ENCODE measurements at regions not wholly inside any gene's neighbourhood (a gene's known extent, or its start where the extent isn't known, plus 50 kb on each side); places are given as distances from the start of the nearest gene placed in this dataset.

GRCh38 chr18:44495151-44495550, 185.5 kb upstream of the SETBP1 start:
- H3K27me3 ChIP-seq (ENCODE audit: control insufficient read depth, insufficient read depth, low read length) = no peaks in the 10 kb centered on the region
- H3K27ac ChIP-seq (ENCODE audit: low read depth, low read length) = no peak overlapping the region
- no peaks in the 10 kb centered on the region for H3K9me3 ChIP-seq (ENCODE audit: control insufficient read depth, insufficient read depth, low read depth, low read length)
- no peak overlapping the region for H3K4me3 ChIP-seq (ENCODE audit: low read depth, low read length)
- H3K36me3 ChIP-seq (ENCODE audit: control insufficient read depth, insufficient read depth, low read length) = no peaks in the 10 kb centered on the region
- no peak overlapping the region for H3K9ac ChIP-seq (ENCODE audit: low read length)
- H3K4me1 ChIP-seq (ENCODE audit: control insufficient read depth, insufficient read depth, low read length) = no peaks in the 10 kb centered on the region

GRCh38 chr18:44497311-44497710, 183.4 kb upstream of the SETBP1 start:
- Histone ChIP-seq H3K27ac (ENCODE audit: low read depth, low read length) (no peak overlapping the region), H3K27me3 (ENCODE audit: control insufficient read depth, insufficient read depth, low read length) (no peaks in the 10 kb centered on the region), H3K9ac (ENCODE audit: low read length) (no peak overlapping the region), H3K4me1 (ENCODE audit: control insufficient read depth, insufficient read depth, low read length) (no peaks in the 10 kb centered on the region), H3K9me3 (ENCODE audit: control insufficient read depth, insufficient read depth, low read depth, low read length) (no peaks in the 10 kb centered on the region), H3K4me3 (ENCODE audit: low read depth, low read length) (no peak overlapping the region), H3K36me3 (ENCODE audit: control insufficient read depth, insufficient read depth, low read length) (no peaks in the 10 kb centered on the region)

DNA sequence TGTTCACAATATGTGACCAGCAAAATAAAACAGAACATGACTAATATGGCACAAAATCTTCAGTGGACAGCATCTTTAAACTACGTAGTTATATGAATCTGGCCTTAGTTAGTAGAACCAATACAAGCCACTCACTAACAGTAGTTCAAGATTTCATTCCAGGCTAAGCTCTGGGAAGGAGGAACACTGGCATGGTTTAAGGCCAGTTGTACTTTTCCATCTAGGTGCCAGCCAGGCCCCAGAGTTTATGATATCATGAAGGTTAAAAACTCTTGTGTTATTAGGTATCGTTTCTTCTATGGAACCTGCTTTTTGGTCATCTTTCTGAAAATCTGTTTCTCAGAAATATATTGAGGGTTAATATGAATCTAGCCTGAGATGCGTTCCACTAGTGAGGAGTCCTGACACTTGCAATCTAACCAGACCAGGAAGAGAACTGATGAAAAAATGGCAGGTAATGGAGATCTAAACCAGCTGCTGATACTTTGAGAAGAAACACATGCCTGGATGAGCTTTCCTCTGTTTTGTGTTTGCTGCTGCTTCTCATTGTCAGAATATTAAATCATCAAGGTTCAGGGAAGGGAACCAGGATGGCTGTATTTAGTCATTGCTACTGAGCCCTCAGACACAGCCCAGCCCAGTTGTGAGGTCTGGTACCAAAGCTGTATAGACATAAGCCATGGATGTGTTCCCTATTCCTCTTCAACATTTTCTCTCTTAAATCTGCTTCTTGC, 182.8 kb upstream of the SETBP1 start:
- Histone ChIP-seq H3K27me3 (ENCODE audit: control insufficient read depth, insufficient read depth, low read length) (no peaks in the 10 kb centered on the region), H3K9me3 (ENCODE audit: control insufficient read depth, insufficient read depth, low read depth, low read length) (no peaks in the 10 kb centered on the region), H3K27ac (ENCODE audit: low read depth, low read length) (no peak overlapping the region), H3K4me3 (ENCODE audit: low read depth, low read length) (no peak overlapping the region), H3K4me1 (ENCODE audit: control insufficient read depth, insufficient read depth, low read length) (no peaks in the 10 kb centered on the region), H3K36me3 (ENCODE audit: control insufficient read depth, insufficient read depth, low read length) (no peaks in the 10 kb centered on the region), H3K9ac (ENCODE audit: low read length) (no peak overlapping the region)

DNA sequence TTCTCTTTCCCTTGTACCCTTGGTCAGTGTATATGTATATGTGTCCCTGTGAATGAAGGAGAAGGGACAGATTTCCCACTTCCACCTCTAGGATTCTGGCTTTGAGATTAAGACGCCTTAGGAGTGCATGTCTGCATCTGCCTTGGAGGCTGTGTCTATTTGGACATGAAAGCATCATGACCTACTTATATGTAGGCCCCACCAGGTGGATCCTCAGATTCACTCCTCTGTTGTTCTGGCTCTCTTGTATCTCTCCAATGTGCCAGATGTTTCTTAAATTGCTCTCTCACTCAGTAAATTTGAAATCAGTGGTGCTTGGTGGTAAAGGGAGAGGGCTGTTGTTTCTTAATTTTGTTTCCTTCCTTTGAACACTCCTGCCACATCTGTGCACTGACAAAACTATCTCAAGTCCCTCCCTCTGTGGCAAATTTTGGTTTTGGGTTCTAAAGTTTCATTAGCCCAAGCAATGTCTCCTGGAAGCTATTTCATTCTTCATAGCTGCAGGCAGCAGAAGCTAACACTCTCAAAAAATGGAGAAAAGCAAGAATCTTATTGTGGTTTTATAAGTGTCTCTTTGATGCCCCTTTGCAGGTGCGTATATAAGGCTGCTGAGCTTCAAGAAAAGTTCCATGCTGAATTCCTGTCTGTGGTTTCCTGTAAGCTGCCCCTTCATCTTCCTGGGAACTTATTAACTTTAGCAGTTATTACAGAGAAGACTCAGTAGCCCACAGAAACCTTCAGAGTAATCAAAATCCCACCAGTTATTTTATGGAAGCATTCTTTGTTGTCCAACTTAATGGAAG, 179.7 kb upstream of the SETBP1 start:
- no peak overlapping the region for H3K27ac ChIP-seq (ENCODE audit: low read depth, low read length)

GRCh38 chr18:44502221-44502620, 178.5 kb upstream of the SETBP1 start:
- Histone ChIP-seq H3K27me3 (ENCODE audit: control insufficient read depth, insufficient read depth, low read length) (no peaks in the 10 kb centered on the region), H3K4me3 (ENCODE audit: low read depth, low read length) (no peak overlapping the region), H3K9me3 (ENCODE audit: control insufficient read depth, insufficient read depth, low read depth, low read length) (no peaks in the 10 kb centered on the region), H3K27ac (ENCODE audit: low read depth, low read length) (no peak overlapping the region), H3K36me3 (ENCODE audit: control insufficient read depth, insufficient read depth, low read length) (no peaks in the 10 kb centered on the region), H3K9ac (ENCODE audit: low read length) (no peak overlapping the region), H3K4me1 (ENCODE audit: control insufficient read depth, insufficient read depth, low read length) (no peaks in the 10 kb centered on the region)

More for the DNA sequence above, 179.7 kb upstream of the SETBP1 start:
- H3K4me3 ChIP-seq (ENCODE audit: low read depth, low read length) = no peak overlapping the region
- no peaks in the 10 kb centered on the region for H3K36me3 ChIP-seq (ENCODE audit: control insufficient read depth, insufficient read depth, low read length)
- no peaks in the 10 kb centered on the region for H3K27me3 ChIP-seq (ENCODE audit: control insufficient read depth, insufficient read depth, low read length)
- H3K9me3 ChIP-seq (ENCODE audit: control insufficient read depth, insufficient read depth, low read depth, low read length) = no peaks in the 10 kb centered on the region
- no peak overlapping the region for H3K9ac ChIP-seq (ENCODE audit: low read length)
- H3K4me1 ChIP-seq (ENCODE audit: control insufficient read depth, insufficient read depth, low read length) = no peaks in the 10 kb centered on the region

DNA sequence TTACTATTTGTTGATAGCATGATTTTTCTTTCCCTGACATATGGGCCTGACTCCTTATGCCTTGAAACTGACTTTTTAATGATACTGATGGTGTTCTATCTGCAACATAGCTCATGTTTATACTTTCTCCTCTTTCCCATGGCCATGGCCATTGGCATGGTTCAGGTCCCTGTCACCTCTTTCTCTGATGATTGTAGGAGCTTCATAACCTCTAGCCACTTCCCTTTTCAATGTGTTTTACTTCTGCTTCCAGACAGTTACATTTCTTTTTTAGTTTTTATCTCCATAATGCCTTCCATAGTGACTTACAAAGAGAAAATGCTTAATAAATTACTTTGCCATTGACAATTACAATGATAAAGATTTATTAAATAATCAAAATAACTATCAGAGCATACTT, 177.9 kb upstream of the SETBP1 start:
- Histone ChIP-seq H3K4me1 (ENCODE audit: control insufficient read depth, insufficient read depth, low read length) (0 out of 2 replicates have a peak, but pooled peaks cover 2% of the 10 kb centered on the region), H3K9me3 (ENCODE audit: control insufficient read depth, insufficient read depth, low read depth, low read length) (no peaks in the 10 kb centered on the region), H3K27ac (ENCODE audit: low read depth, low read length) (no peak overlapping the region), H3K27me3 (ENCODE audit: control insufficient read depth, insufficient read depth, low read length) (no peaks in the 10 kb centered on the region), H3K36me3 (ENCODE audit: control insufficient read depth, insufficient read depth, low read length) (no peaks in the 10 kb centered on the region), H3K9ac (ENCODE audit: low read length) (no peak overlapping the region), H3K4me3 (ENCODE audit: low read depth, low read length) (no peak overlapping the region)

DNA sequence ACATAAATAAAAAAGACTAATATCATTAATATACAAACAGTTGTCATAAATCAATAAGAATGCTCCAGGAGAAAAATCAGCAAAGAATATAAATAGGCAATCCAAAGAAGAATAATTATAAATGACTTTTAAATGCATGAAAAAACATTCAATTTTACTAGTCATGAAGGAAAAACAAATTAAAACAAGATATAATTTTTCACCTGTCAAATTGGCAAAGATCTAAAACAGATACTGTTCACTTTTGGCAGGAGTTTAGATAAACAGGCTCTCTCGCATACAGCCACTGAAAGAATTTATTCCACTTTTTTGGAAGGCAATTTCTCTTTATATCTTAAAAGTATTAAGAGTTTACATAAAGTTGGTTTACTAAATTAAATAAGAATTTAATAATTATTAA, 176.8 kb upstream of the SETBP1 start:
- Histone ChIP-seq H3K4me3 (ENCODE audit: low read depth, low read length) (no peak overlapping the region), H3K27ac (ENCODE audit: low read depth, low read length) (no peak overlapping the region), H3K9ac (ENCODE audit: low read length) (no peak overlapping the region), H3K36me3 (ENCODE audit: control insufficient read depth, insufficient read depth, low read length) (no peaks in the 10 kb centered on the region), H3K4me1 (ENCODE audit: control insufficient read depth, insufficient read depth, low read length) (0 out of 2 replicates have a peak, but pooled peaks cover 5% of the 10 kb centered on the region), H3K27me3 (ENCODE audit: control insufficient read depth, insufficient read depth, low read length) (no peaks in the 10 kb centered on the region), H3K9me3 (ENCODE audit: control insufficient read depth, insufficient read depth, low read depth, low read length) (no peaks in the 10 kb centered on the region)

- H3K4me1 ChIP-seq (ENCODE audit: control insufficient read depth, insufficient read depth, low read length) = 0 out of 2 replicates have a peak, but pooled peaks cover 5% of the 10 kb centered on the region
- no peak overlapping the region for H3K27ac ChIP-seq (ENCODE audit: low read depth, low read length)
- no peak overlapping the region for H3K9ac ChIP-seq (ENCODE audit: low read length)
- H3K9me3 ChIP-seq (ENCODE audit: control insufficient read depth, insufficient read depth, low read depth, low read length) = no peaks in the 10 kb centered on the region
- H3K27me3 ChIP-seq (ENCODE audit: control insufficient read depth, insufficient read depth, low read length) = no peaks in the 10 kb centered on the region
- H3K4me3 ChIP-seq (ENCODE audit: low read depth, low read length) = no peak overlapping the region
- no peaks in the 10 kb centered on the region for H3K36me3 ChIP-seq (ENCODE audit: control insufficient read depth, insufficient read depth, low read length)
These were observed 172.9 kb upstream of the SETBP1 start for GRCh38 chr18:44507729-44508325.

GRCh38 chr18:44508474-44508873, 172.2 kb upstream of the SETBP1 start:
- no peaks in the 10 kb centered on the region for H3K36me3 ChIP-seq (ENCODE audit: control insufficient read depth, insufficient read depth, low read length)
- no peak overlapping the region for H3K4me3 ChIP-seq (ENCODE audit: low read depth, low read length)
- H3K27ac ChIP-seq (ENCODE audit: low read depth, low read length) = no peak overlapping the region
- H3K9ac ChIP-seq (ENCODE audit: low read length) = no peak overlapping the region
- 0 out of 2 replicates have a peak, but pooled peaks cover 5% of the 10 kb centered on the region for H3K4me1 ChIP-seq (ENCODE audit: control insufficient read depth, insufficient read depth, low read length)
- H3K9me3 ChIP-seq (ENCODE audit: control insufficient read depth, insufficient read depth, low read depth, low read length) = no peaks in the 10 kb centered on the region
- no peaks in the 10 kb centered on the region for H3K27me3 ChIP-seq (ENCODE audit: control insufficient read depth, insufficient read depth, low read length)

- Histone ChIP-seq H3K4me3 (ENCODE audit: low read depth, low read length) (no peak overlapping the region), H3K4me1 (ENCODE audit: control insufficient read depth, insufficient read depth, low read length) (0 out of 2 replicates have a peak, but pooled peaks cover 5% of the 10 kb centered on the region), H3K36me3 (ENCODE audit: control insufficient read depth, insufficient read depth, low read length) (no peaks in the 10 kb centered on the region), H3K9ac (ENCODE audit: low read length) (no peak overlapping the region), H3K9me3 (ENCODE audit: control insufficient read depth, insufficient read depth, low read depth, low read length) (no peaks in the 10 kb centered on the region), H3K27ac (ENCODE audit: low read depth, low read length) (no peak overlapping the region), H3K27me3 (ENCODE audit: control insufficient read depth, insufficient read depth, low read length) (no peaks in the 10 kb centered on the region)
These were observed 171.6 kb upstream of the SETBP1 start for GRCh38 chr18:44509048-44509447.

DNA sequence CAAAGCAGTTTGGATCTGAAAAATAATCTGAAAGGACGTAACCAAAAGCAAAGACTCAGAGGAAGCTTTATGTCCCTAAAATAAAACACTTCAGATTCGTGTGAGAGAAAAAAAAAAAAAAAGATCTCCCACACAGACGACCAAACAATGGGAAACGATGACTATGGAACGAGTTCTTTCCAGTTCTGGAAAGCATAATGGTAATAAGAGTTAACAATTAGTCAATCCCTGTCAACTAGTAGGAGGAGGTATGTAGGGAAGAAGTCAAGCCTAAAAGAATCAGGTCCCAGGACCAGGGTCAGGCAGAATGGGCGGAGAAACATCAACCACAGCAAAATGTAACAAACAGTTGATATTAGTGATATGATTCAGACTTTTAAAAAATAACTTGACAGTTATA, 170.3 kb upstream of the SETBP1 start:
- Histone ChIP-seq H3K9ac (ENCODE audit: low read length) (no peak overlapping the region), H3K4me1 (ENCODE audit: control insufficient read depth, insufficient read depth, low read length) (0 out of 2 replicates have a peak, but pooled peaks cover 5% of the 10 kb centered on the region)

More for the DNA sequence above, 170.3 kb upstream of the SETBP1 start:
- Histone ChIP-seq H3K9me3 (ENCODE audit: control insufficient read depth, insufficient read depth, low read depth, low read length) (no peaks in the 10 kb centered on the region), H3K27me3 (ENCODE audit: control insufficient read depth, insufficient read depth, low read length) (no peaks in the 10 kb centered on the region), H3K36me3 (ENCODE audit: control insufficient read depth, insufficient read depth, low read length) (no peaks in the 10 kb centered on the region), H3K4me3 (ENCODE audit: low read depth, low read length) (no peak overlapping the region), H3K27ac (ENCODE audit: low read depth, low read length) (no peak overlapping the region)
